Aorta (tissue), 5 donors: ENCODE measurements at regions not wholly inside any gene's neighbourhood (a gene's known extent, or its start where the extent isn't known, plus 50 kb on each side); places are given as distances from the start of the nearest gene placed in this dataset.

Experiments used
- ATAC-seq: fragments of 200-7000 bp; cut with Tn5 transposase; one replicate; pipeline ENCODE4 v1.9.1; 2022; ENCODE audit warnings: moderate library complexity; ENCODE audit not compliant: low FRiP score
- DNase-seq, 2 donors: peaks; one replicate each; pipeline ENCODE4 v3.0.0-alpha.2; 2020
- H3K27ac ChIP-seq, 2 donors: one replicate each; pipeline ENCODE4 v1.5.1; 2013; ENCODE audit warnings: low read length in 2 of 2, mild to moderate bottlenecking in 2 of 2, moderate library complexity in 2 of 2, control low read depth in 1 of 2, inconsistent platforms in 1 of 2, low read depth in 1 of 2
- H3K27me3 ChIP-seq, 2 donors: one replicate each; pipeline ENCODE4 v1.6.1; 2013; ENCODE audit warnings: control low read depth in 1 of 2, low read length in 1 of 2, mild to moderate bottlenecking in 1 of 2, moderate library complexity in 1 of 2; ENCODE audit not compliant: insufficient read depth in 2 of 2, control insufficient read depth in 1 of 2
- H3K36me3 ChIP-seq, 2 donors: one replicate each; pipeline ENCODE4 v1.6.1; 2013; ENCODE audit warnings: control low read depth in 1 of 2, low read length in 1 of 2, mild to moderate bottlenecking in 1 of 2; ENCODE audit not compliant: insufficient read depth in 2 of 2, control insufficient read depth in 1 of 2
- H3K4me1 ChIP-seq, 2 donors: one replicate each; pipeline ENCODE4 v1.6.1; 2013; ENCODE audit warnings: low read length in 2 of 2, control low read depth in 1 of 2, mild to moderate bottlenecking in 1 of 2, moderate library complexity in 1 of 2; ENCODE audit not compliant: insufficient read depth in 2 of 2, control insufficient read depth in 1 of 2
- H3K4me3 ChIP-seq, 2 donors: one replicate each; pipeline ENCODE4 v1.5.1; 2013; ENCODE audit warnings: low read length in 2 of 2, control low read depth in 1 of 2, mild to moderate bottlenecking in 1 of 2
- H3K9me3 ChIP-seq: one replicate; pipeline ENCODE4 v1.6.1; 2013; ENCODE audit warnings: mild to moderate bottlenecking, low read length; ENCODE audit not compliant: control insufficient read depth
- WGBS, 2 donors: extraction: QIAGEN DNeasy Blood & Tissue Kit; methylation state at CpG; one replicate each; pipeline ENCODE4 v1.1.7; 2013; 5-methylcytosine and 5-hydroxymethylcytosine counted together
- intact Hi-C, 2 donors: fragments of 100-400 bp; cut with DNase I; formaldehyde crosslinking; loops; one replicate each; pipeline versions ENCODE4 v1.14.2 to v1.15.0; 2022
- donor health status: healthy with polysubstance abuse.
- donor health status: Bipolar disorder and iron deficiency.
- donor health status: DM: no; HTN: no; CAD: no.
- donor health status: DM: no; HTN: no; CAD: no.
- donor health status: DM: yes; HTN: yes; CAD: no.

DNA sequence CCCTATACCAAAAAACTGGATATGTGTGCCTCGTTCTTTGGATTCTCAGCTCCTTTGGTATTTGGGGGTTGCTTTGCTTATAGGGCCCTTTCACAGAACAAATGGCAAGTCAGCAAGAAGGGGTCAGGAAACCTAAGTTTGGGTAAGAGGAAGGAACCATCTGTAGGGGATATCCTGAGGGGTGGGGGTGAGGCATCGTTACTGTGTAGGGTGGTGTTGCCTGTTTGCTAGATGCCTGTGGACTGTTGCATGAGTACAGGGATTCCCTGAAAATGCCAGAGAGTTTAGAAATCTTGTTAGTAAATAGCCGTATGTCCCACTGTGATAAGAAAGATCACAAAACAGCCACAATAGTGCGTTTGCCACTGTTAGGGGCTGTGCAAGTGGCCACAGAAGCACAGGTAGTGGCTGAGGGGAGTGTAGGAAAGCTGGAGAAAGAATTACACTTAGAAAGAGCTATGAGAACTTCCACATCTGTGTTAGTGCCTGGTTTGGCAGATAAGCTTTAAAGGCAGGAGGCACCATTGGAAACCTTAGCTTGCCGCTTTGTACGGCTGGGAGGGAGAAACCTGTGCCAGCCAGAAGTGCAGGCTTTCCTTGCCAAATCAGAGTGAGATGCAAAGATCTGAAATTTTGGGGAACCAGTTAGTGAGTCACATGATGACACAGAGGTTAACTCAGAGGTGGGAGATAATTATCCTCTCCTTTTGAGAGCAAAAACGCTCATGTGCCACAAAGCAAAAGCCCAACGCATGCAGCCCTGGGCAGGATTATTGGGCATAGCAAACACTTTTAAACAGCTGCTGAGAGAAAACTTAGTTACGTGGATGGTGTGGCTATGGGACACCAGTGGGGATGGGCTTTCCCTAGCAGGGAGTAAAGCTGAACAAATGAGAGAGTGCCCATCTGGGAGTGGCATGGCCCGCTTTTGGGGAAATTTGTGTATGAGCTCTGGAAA lies 343.7 kb downstream of the ARAP2 start:
- Histone ChIP-seq H3K27me3 (no peaks in the 10 kb centered on the region), H3K27ac (peak overlapping the region in 1 of 2 donors; percentile 7), H3K36me3 (no peaks in the 10 kb centered on the region), H3K4me3 (no peak overlapping the region), H3K9me3 (peaks cover 2% of the 10 kb centered on the region), H3K4me1 (no peaks in the 10 kb centered on the region)
- DNase-seq, result no peak
- WGBS, 2 donors, result 82 to 83% methylated on average over 10 of the region's 10 CpGs
- intact Hi-C loops, result no loop called here
- no peak for ATAC-seq

DNA sequence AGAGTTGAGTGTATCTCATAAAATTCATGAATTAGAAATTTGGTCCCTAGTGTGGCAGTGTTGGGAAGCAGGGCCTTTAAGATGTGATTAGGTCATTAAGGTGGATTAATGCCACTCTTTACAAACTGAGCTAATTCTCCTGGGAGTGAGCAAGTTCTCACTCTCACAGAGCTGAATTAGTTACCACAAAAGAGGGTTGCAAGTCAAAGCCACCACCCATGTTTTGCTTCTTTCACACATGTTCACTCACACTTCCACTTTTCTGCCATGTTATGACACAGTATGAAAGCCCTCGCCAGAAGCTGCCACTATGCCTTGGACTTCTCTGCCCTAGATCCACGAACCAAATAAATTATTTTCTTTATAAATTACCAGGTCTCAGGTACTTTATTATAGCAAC lies 332.1 kb downstream of the ARAP2 start:
- Histone ChIP-seq H3K9me3 (no peaks in the 10 kb centered on the region), H3K36me3 (no peaks in the 10 kb centered on the region), H3K4me3 (no peak overlapping the region), H3K4me1 (no peaks in the 10 kb centered on the region), H3K27me3 (no peaks in the 10 kb centered on the region), H3K27ac (no peak overlapping the region)
- ATAC-seq (no peak), DNase-seq (no peak)
- WGBS, 2 donors, result 53 to 61% methylated on average over 2 of the region's 2 CpGs
- intact Hi-C loops, result no loop called here

DNA sequence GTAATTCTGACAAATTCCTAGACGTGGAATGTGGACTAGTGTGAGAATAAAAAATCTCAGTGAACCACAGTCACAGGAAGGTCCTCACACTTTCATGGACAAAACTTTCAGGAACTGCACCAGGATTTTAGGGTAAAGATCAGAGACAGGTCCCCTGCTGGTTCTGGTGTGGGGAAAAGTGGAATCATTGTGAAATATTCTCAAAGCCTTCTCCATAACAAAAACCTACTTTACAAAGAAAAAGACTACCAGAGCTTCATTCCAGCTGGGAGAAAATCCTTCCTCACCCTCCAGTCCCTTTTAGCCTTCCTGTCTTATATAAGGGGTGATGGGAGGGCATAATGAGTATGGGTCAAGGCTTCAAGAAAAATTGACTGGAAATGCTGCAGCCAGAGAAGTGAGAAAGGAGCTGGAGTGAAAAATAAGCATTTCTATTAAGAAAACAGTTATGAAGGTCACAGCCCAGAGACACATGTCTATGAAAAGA lies 325.8 kb downstream of the ARAP2 start:
- no peaks in the 10 kb centered on the region for H3K36me3 ChIP-seq
- H3K9me3 ChIP-seq, result no peaks in the 10 kb centered on the region
- no peaks in the 10 kb centered on the region for H3K4me1 ChIP-seq
- H3K27me3 ChIP-seq, result no peaks in the 10 kb centered on the region
- ATAC-seq (no peak), DNase-seq (no peak)
- WGBS, 2 donors, result 30 to 52% methylated on average over 1 of the region's 1 CpG
- no peak overlapping the region for H3K4me3 ChIP-seq
- no peak overlapping the region for H3K27ac ChIP-seq
- intact Hi-C loops, result no loop called here

DNA sequence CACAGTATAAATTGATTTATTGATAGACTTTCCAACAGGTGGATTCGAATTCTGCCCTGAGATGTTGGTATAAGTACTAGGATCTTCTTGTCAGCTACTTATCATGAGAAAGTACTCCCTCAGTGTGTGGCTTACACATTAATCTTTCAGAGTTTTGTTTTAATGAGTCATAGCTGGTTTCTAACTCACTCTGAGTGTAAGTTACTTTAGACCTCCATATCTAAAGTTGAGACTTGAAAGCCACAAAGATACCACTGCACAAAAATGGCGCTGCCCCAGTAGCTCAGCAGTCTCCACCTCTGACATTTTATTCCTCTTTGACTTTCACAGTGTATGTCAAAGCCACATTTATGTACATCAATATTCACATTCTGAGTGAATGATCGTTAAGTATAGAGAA lies 318.5 kb downstream of the ARAP2 start:
- no peaks in the 10 kb centered on the region for H3K9me3 ChIP-seq
- no peak for ATAC-seq

DNA sequence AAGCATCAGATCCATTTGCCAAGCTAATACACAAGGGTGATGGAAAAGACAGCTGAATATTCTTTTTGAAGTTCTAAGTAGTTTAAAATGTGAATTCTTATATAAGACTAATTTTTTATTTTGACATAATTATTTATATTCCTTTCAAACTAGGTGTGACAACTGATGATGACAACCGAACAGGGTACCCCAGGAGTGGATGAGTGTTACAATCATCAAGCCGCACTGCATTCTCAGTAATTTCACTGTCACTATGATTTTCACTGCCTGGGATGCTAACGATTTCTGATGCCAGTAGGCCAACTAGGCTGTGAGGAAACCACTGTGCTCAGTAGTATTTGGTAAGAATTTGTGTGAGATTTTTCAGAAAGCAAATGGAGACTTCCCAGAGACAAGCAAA lies 317.5 kb downstream of the ARAP2 start:
- Histone ChIP-seq H3K36me3 (no peaks in the 10 kb centered on the region), H3K4me1 (no peaks in the 10 kb centered on the region), H3K27ac (no peak overlapping the region), H3K4me3 (no peak overlapping the region), H3K9me3 (no peaks in the 10 kb centered on the region), H3K27me3 (no peaks in the 10 kb centered on the region)
- DNase-seq, result no peak
- 73 to 89% methylated on average over 3 of the region's 3 CpGs for WGBS, 2 donors
- no peak for ATAC-seq
- intact Hi-C loops, result no loop called here

More for the DNA sequence above, 318.5 kb downstream of the ARAP2 start:
- H3K27me3 ChIP-seq, result no peaks in the 10 kb centered on the region
- intact Hi-C loops, result no loop called here
- H3K36me3 ChIP-seq, result no peaks in the 10 kb centered on the region
- no peak for DNase-seq
- no peaks in the 10 kb centered on the region for H3K4me1 ChIP-seq
- H3K27ac ChIP-seq, result no peak overlapping the region
- no peak overlapping the region for H3K4me3 ChIP-seq
- 60 to 72% methylated on average over 3 of the region's 3 CpGs for WGBS, 2 donors

DNA sequence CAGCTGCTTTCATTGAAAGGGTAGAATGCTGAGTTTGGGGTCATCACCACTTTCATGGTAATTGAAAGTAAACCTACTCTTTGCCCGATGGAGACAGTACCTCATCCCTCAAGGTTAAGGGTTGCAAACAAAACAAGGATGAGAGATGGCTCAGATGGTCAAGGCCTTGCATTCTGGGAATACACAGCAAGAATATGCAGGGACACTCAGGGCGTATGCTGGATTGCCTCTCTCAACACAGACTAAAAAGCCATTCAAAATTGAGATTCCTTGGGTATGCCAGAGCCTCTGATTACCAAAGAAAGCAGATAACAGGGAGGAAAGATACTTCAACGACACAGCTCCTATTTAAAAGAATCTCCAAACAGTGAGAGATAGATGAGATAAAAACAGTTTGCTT lies 310.4 kb downstream of the ARAP2 start:
- WGBS, 2 donors, result 28 to 34% methylated on average over 3 of the region's 3 CpGs
- no peak for DNase-seq
- H3K4me3 ChIP-seq, result no peak overlapping the region
- intact Hi-C loops, result no loop called here
- no peaks in the 10 kb centered on the region for H3K36me3 ChIP-seq
- no peaks in the 10 kb centered on the region for H3K4me1 ChIP-seq
- H3K9me3 ChIP-seq, result no peaks in the 10 kb centered on the region
- H3K27me3 ChIP-seq, result no peaks in the 10 kb centered on the region
- H3K27ac ChIP-seq, result no peak overlapping the region
- no peak for ATAC-seq

DNA sequence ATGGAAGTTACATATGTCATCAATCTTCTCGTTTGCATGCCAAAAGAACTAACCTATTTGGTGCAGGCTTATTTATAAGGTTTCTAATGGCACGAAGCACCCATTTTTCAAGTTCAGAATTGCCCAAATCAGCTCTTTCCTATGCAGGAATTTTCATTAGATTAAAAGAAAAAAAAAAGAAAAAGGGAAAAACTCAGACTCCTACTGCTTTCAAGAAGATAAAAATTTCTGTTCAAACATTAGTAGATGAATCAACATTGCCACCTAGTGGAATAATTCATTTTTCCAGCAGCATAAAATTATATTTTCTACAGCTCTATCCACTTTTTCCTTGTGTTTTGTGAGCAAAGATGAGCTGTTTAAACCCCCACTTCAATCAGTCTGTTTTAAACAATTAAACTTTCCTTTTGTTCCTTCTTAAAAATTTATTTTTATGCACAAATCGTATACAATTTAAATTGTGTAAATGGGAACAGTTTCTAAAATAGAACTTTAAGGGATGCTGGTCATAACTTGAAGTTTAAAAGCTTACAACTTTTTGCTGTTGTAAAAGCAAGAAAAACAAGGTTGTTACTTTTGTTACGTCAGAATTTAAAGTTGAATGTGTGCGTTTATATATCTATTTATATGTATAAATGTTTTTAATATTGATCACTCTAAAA lies 309.9 kb downstream of the ARAP2 start:
- intact Hi-C loops, result no loop called here
- no peak for ATAC-seq
- no peaks in the 10 kb centered on the region for H3K36me3 ChIP-seq

DNA sequence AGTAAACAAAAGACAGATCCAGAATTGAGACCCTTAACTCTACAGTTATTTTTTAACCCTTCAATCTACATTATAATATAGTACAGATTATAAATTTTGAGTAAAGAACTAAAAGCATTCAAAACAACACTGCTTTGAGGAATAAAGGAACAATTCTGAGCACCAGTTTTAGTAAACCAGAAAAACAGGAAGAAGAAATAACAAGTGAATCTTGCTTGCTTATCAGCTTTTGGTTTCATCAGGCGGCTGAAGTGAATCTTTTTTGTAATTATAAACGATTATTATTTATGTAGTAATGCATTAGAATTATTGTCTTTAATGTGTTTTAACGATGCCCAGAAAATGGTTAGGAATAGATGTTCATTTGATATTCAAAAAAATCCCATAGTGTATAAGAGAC lies 305.4 kb downstream of the ARAP2 start:
- 82 to 85% methylated on average over 3 of the region's 3 CpGs for WGBS, 2 donors
- no peaks in the 10 kb centered on the region for H3K4me1 ChIP-seq
- no peaks in the 10 kb centered on the region for H3K27me3 ChIP-seq
- intact Hi-C loops, result no loop called here
- H3K4me3 ChIP-seq, result no peak overlapping the region
- ATAC-seq (no peak), DNase-seq (no peak)
- no peaks in the 10 kb centered on the region for H3K36me3 ChIP-seq
- H3K9me3 ChIP-seq, result no peaks in the 10 kb centered on the region
- H3K27ac ChIP-seq, result no peak overlapping the region

More for the DNA sequence above, 309.9 kb downstream of the ARAP2 start:
- Histone ChIP-seq H3K4me1 (no peaks in the 10 kb centered on the region), H3K27ac (no peak overlapping the region), H3K4me3 (no peak overlapping the region), H3K9me3 (no peaks in the 10 kb centered on the region), H3K27me3 (no peaks in the 10 kb centered on the region)
- DNase-seq, result no peak
- WGBS, 2 donors, result 6 to 15% methylated on average over 5 of the region's 5 CpGs

DNA sequence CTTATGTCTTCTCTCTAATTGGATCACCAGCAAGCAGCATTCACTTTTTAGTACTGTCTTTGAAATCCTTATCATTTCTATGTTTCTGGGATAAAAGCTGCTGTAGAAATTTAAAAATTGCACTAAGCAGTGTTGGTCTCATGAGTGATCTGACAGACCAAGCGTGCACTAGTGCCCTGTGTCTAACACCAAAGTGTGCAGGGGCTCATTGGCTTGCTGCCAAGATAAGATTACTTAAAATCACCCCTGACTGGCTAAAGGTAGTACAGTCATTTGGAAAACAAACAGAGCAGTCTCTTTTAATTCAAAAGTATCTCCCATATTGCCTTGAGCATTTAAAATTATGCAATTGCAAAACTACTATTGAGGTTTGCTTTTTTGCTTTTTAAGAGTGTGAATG lies 304.6 kb downstream of the ARAP2 start:
- WGBS, 2 donors, result 29 to 45% methylated on average over 1 of the region's 1 CpG
- ATAC-seq (no peak), DNase-seq (no peak)
- intact Hi-C loops, result no loop called here
- Histone ChIP-seq H3K4me1 (no peaks in the 10 kb centered on the region), H3K4me3 (no peak overlapping the region), H3K27ac (no peak overlapping the region), H3K27me3 (no peaks in the 10 kb centered on the region), H3K9me3 (no peaks in the 10 kb centered on the region), H3K36me3 (no peaks in the 10 kb centered on the region)
